ENCODE measurements at regions not wholly inside any gene's neighbourhood (a gene's known extent, or its start where the extent isn't known, plus 50 kb on each side); places are given as distances from the start of the nearest gene placed in this dataset.
"Not testable (repeated sequence)": the region's sequence is repeated elsewhere in the genome, so short reads cannot be mapped to it uniquely, and the experiment has no call there.

DNA sequence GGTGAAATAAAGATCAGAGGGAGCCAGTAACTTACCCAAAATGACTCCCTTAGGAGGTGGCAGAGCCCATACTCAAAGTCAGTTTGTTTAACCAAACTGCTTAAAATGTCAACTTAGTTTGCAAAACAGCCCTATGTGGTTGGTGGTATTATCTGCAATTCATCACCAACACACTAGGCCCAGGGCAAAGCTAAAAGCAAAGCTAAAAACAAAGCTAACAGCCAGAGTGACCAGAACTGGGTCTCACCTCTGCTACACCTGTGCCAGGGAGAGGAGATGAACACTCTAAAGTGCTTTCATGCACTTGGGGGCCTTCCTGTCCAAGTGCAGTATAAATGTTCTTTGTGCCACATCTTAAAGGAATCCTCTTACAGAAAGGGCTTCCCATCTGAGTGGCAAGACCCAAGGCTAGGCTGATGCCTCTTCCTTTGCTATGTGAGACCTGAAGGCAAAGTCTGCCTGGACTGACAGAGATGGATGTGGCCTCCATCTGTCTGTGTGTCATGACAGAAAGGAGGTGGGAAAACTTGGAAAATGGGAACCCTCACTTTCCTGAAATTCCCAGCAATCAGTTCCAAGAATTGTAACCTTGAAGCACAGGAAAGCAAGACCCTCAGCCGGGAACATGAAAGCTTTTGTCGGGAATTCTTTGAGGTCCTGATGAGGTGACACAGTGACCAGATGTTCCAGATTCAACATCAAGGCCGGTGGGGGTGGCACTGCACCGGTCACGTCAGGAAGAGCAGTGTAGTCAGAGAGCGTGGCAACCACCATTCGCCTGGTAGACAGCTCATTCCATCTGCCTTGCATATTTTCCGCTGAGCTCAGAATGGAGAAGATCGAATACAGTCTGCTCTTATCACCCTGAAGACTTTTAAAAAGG lies 214.3 kb upstream of the PLGLB2 start:
- TF ChIP-seq, protein P1, sequence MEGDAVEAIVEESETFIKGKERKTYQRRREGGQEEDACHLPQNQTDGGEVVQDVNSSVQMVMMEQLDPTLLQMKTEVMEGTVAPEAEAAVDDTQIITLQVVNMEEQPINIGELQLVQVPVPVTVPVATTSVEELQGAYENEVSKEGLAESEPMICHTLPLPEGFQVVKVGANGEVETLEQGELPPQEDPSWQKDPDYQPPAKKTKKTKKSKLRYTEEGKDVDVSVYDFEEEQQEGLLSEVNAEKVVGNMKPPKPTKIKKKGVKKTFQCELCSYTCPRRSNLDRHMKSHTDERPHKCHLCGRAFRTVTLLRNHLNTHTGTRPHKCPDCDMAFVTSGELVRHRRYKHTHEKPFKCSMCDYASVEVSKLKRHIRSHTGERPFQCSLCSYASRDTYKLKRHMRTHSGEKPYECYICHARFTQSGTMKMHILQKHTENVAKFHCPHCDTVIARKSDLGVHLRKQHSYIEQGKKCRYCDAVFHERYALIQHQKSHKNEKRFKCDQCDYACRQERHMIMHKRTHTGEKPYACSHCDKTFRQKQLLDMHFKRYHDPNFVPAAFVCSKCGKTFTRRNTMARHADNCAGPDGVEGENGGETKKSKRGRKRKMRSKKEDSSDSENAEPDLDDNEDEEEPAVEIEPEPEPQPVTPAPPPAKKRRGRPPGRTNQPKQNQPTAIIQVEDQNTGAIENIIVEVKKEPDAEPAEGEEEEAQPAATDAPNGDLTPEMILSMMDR (optimal IDR thresholded peaks at IDR 0.05 in 1 of 3, IDR thresholded peaks at IDR 0.05 in 1 of 3, conservative IDR thresholded peaks at IDR 0.05 in 1 of 3; ENCODE audit: extremely low read depth in 1 of 3, insufficient read depth in 2 of 3, low read length in 3 of 3), result not testable (repeated sequence)
- TF ChIP-seq EZH2 (IDR thresholded peaks at IDR 0.05; ENCODE audit: low read length), result not testable (repeated sequence)
